SK-N-SH (cell line): ENCODE measurements at regions not wholly inside any gene's neighbourhood (a gene's known extent, or its start where the extent isn't known, plus 50 kb on each side); places are given as distances from the start of the nearest gene placed in this dataset.

Experiments used
- CTCF ChIA-PET: fragments of 300-600, 350-600 bp; formaldehyde crosslinking; extraction: SDS; loops from one replicate; lab custom pipeline; 2021; lab: Yijun Ruan, JAX
- POLR2A ChIA-PET: fragments of 350-600 bp; sonication (Branson Sonifier 250); formaldehyde crosslinking; extraction: SDS; loops from one replicate; lab custom pipeline; 2020; ENCODE audit warnings: antibody characterized with exemption, inconsistent platforms; lab: Yijun Ruan, JAX
- DNase-seq: peaks from one replicate; pipeline ENCODE4 v3.0.0; 2012
- H2AFZ ChIP-seq: fragments of 200-600 bp; sonication (generic); 2 replicates; pipeline ENCODE4 v1.8.1; 2016; ENCODE audit warnings: antibody characterized with exemption, mild to moderate bottlenecking, low read depth
- H3F3A ChIP-seq: fragments of 200-600 bp; sonication (generic); replicated peaks from 2 replicates; pipeline ENCODE3; 2016; ENCODE audit warnings: antibody characterized with exemption, mild to moderate bottlenecking; ENCODE audit not compliant: insufficient read depth
- H3K27ac ChIP-seq, 2 experiments: fragments of 200-500 bp in 1 of 2; fragments of 200-600 bp in 1 of 2; sonication (Bioruptor generic) in 1 of 2; sonication (generic), shearing (Covaris generic) in 1 of 2; 2 replicates each; pipeline versions ENCODE4 v1.5.1 to v1.6.1; 2014 to 2016; ENCODE audit warnings: low read depth in 2 of 2, inconsistent platforms in 1 of 2, low read length in 1 of 2, mild to moderate bottlenecking in 1 of 2, mixed read lengths in 1 of 2
- H3K27me3 ChIP-seq: fragments of 200-600 bp; sonication (generic), shearing (Covaris generic); 2 replicates; pipeline ENCODE4 v1.6.1; 2016; ENCODE audit warnings: mixed run types; ENCODE audit not compliant: insufficient read depth
- H3K36me3 ChIP-seq, 2 experiments: fragments of 200-500 bp in 1 of 2; fragments of 200-600 bp in 1 of 2; sonication (Bioruptor generic) in 1 of 2; sonication (generic) in 1 of 2; replicated peaks in 1 of 2; 2 replicates each; pipeline versions ENCODE3 to v1.5.1; 2014 to 2016; ENCODE audit warnings: low read length in 1 of 2, mild to moderate bottlenecking in 1 of 2; ENCODE audit not compliant: insufficient read depth in 2 of 2, control insufficient read depth in 1 of 2
- H3K4me1 ChIP-seq, 2 experiments: fragments of 200-500 bp in 1 of 2; fragments of 200-600 bp in 1 of 2; sonication (Bioruptor generic) in 1 of 2; sonication (generic), shearing (Covaris generic) in 1 of 2; 2 replicates each; pipeline versions ENCODE4 v1.5.1 to v1.6.1; 2014 to 2016; ENCODE audit warnings: low read depth in 1 of 2, low read length in 1 of 2, mixed run types in 1 of 2; ENCODE audit not compliant: insufficient read depth in 2 of 2, control insufficient read depth in 1 of 2
- H3K4me2 ChIP-seq: fragments of 200-600 bp; sonication (generic), shearing (Covaris generic); 2 replicates; pipeline ENCODE4 v1.6.1; 2017; ENCODE audit warnings: mixed run types
- H3K4me3 ChIP-seq, 2 experiments: fragments of 200-500 bp in 1 of 2; fragments of 200-600 bp in 1 of 2; sonication (Bioruptor generic) in 1 of 2; sonication (generic), shearing (Covaris generic) in 1 of 2; 2 replicates each; pipeline versions ENCODE4 v1.5.1 to v1.8.1; 2014 to 2016; ENCODE audit warnings: low read depth in 2 of 2, inconsistent platforms in 1 of 2, low read length in 1 of 2, mild to moderate bottlenecking in 1 of 2, mixed read lengths in 1 of 2, moderate library complexity in 1 of 2
- H3K79me2 ChIP-seq: fragments of 200-600 bp; sonication (generic); 2 replicates; pipeline ENCODE4 v1.8.1; 2017; ENCODE audit warnings: mild to moderate bottlenecking; ENCODE audit not compliant: insufficient read depth
- H3K9ac ChIP-seq: fragments of 200-600 bp; sonication (generic); 2 replicates; pipeline ENCODE4 v1.6.1; 2017; ENCODE audit warnings: mixed run types
- H3K9me2 ChIP-seq: fragments of 200-600 bp; sonication (generic); 2 replicates; pipeline ENCODE4 v1.6.1; 2017; ENCODE audit warnings: mixed run types
- H3K9me3 ChIP-seq: fragments of 200-600 bp; sonication (generic); 2 replicates; pipeline ENCODE4 v1.6.1; 2017; ENCODE audit warnings: mixed run types, mild to moderate bottlenecking, moderate library complexity
- H4K20me1 ChIP-seq: fragments of 200-600 bp; sonication (generic); 2 replicates; pipeline ENCODE4 v1.6.1; 2017; ENCODE audit warnings: mild to moderate bottlenecking, mixed run types; ENCODE audit not compliant: insufficient read depth
- CHD2 ChIP-seq: fragments of 150-350 bp; IDR thresholded peaks from 2 replicates; pipeline ENCODE4 v1.6.1; 2018; ENCODE audit warnings: low read length; ENCODE audit not compliant: partially characterized antibody
- EZH2phosphoT487 ChIP-seq: fragments of 200-600 bp; sonication (generic); IDR thresholded peaks from 2 replicates; pipeline ENCODE4 v1.6.1; 2017; ENCODE audit warnings: low read depth, mixed run types, mild to moderate bottlenecking, antibody characterized with exemption, moderate library complexity, borderline replicate concordance
- FOXM1 ChIP-seq: IDR thresholded peaks from 2 replicates; pipeline ENCODE4 v1.4.0; 2012; ENCODE audit warnings: low read depth, mild to moderate bottlenecking
- GABPA ChIP-seq: IDR thresholded peaks from 2 replicates; pipeline ENCODE4 v1.4.0; 2012; ENCODE audit warnings: low read depth, mild to moderate bottlenecking
- GATA2 ChIP-seq: sonication (generic); formaldehyde crosslinking; IDR thresholded peaks from 2 replicates; pipeline ENCODE4 v1.5.0; 2020; ENCODE audit warnings: mild to moderate bottlenecking, missing genetic modification reagents
- JUND ChIP-seq: IDR thresholded peaks from 2 replicates; pipeline ENCODE4 v1.4.0; 2012
- MXI1 ChIP-seq: IDR thresholded peaks from 2 replicates; pipeline ENCODE4 v1.6.1; 2012; ENCODE audit warnings: mild to moderate bottlenecking, low read depth, low read length, improper control_type of control experiment
- POLR2AphosphoS5 ChIP-seq: IDR thresholded peaks from 2 replicates; pipeline ENCODE4 v1.6.1; 2012; ENCODE audit warnings: low read depth, low read length
- RCOR1 ChIP-seq: fragments of 150-350 bp; IDR thresholded peaks from 2 replicates; pipeline ENCODE4 v1.6.1; 2017; ENCODE audit warnings: antibody characterized with exemption, low read length
- RXRA ChIP-seq: IDR thresholded peaks from 2 replicates; pipeline ENCODE4 v1.4.0; 2012; ENCODE audit warnings: low read depth, mild to moderate bottlenecking, borderline replicate concordance
- TCF12 ChIP-seq: IDR thresholded peaks from 2 replicates; pipeline ENCODE4 v1.4.0; 2012
- WGBS: methylation state at CpG from one replicate; pipeline ENCODE4 v1.1.6; 2017; ENCODE audit warnings: low lambda C conversion rate; 5-methylcytosine and 5-hydroxymethylcytosine counted together
- TF ChIP-seq, protein P1 (sequence below): fragments of 150-350 bp; IDR thresholded peaks from 2 replicates; pipeline ENCODE4 v1.6.1; 2017; ENCODE audit warnings: antibody characterized with exemption, low read length, low read depth, borderline replicate concordance
- TF ChIP-seq, protein P2 (sequence below): IDR thresholded peaks from 2 replicates; pipeline ENCODE4 v1.4.0; 2012; ENCODE audit warnings: low read depth, borderline replicate concordance
- TF ChIP-seq, protein P3 (sequence below): IDR thresholded peaks from 2 replicates; pipeline ENCODE4 v1.6.1; 2012; ENCODE audit warnings: mild to moderate bottlenecking, low read depth, low read length, moderate library complexity
- TF ChIP-seq, protein P4 (sequence below): fragments of 200-600 bp; sonication (generic); IDR thresholded peaks from 2 replicates; pipeline ENCODE4 v1.6.1; 2017; ENCODE audit warnings: antibody characterized with exemption, mild to moderate bottlenecking, moderate library complexity
- TF ChIP-seq, protein P5 (sequence below): IDR thresholded peaks from 2 replicates; pipeline ENCODE4; 2012

DNA sequence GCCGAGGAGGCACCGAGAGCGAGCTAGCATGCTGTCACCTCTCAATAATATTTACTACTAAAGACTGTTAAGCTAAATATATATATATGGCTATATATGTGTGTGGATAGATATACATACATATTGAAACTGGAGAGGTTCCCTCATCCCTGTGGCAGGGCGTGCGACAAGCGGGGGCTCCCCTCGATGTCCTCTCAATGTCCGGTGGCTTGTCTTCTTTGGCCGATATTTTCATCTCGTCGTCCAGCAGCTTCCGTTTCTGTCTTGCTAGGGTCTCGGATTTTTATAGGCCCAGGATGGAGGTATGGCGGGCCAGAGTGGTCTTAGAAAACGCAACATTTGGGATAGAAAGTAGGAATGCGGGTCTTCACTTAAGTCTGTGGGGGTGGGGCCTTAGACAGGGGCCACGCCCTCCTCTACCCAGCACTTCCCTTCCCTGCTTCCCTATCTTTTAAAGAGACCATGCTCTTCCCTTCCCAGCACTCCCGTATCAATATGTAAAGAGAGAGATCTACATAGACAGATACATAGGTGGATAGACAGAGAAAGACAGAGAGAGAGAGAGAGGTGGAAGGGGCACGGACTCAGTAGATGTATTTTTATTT is 866.8 kb downstream of the DSC3 start:
- Histone ChIP-seq H3K4me1 (no peaks in the 10 kb centered on the region), H3K4me3 (no peak overlapping the region), H3K27me3 (no peaks in the 10 kb centered on the region), H4K20me1 (no peaks in the 10 kb centered on the region), H3F3A (no peaks in the 10 kb centered on the region), H3K9me3 (no peaks in the 10 kb centered on the region), H3K36me3 (no peaks in the 10 kb centered on the region), H3K9me2 (no peaks in the 10 kb centered on the region), H2AFZ (no peak overlapping the region), H3K79me2 (no peaks in the 10 kb centered on the region), H3K9ac (no peak overlapping the region), H3K27ac (no peak overlapping the region), H3K4me2 (no peak overlapping the region)
- ChIA-PET POLR2A (no interaction called here), CTCF (no interaction called here)
- no peak for DNase-seq
- WGBS: 84% methylated on average over 19 of the region's 19 CpGs
- no peak for TF ChIP-seq TCF12
- TF ChIP-seq EZH2phosphoT487: no peak
- TF ChIP-seq, protein P1, sequence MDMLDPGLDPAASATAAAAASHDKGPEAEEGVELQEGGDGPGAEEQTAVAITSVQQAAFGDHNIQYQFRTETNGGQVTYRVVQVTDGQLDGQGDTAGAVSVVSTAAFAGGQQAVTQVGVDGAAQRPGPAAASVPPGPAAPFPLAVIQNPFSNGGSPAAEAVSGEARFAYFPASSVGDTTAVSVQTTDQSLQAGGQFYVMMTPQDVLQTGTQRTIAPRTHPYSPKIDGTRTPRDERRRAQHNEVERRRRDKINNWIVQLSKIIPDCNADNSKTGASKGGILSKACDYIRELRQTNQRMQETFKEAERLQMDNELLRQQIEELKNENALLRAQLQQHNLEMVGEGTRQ: no peak
- TF ChIP-seq POLR2AphosphoS5: no peak
- no peak for TF ChIP-seq GABPA
- TF ChIP-seq, protein P2, sequence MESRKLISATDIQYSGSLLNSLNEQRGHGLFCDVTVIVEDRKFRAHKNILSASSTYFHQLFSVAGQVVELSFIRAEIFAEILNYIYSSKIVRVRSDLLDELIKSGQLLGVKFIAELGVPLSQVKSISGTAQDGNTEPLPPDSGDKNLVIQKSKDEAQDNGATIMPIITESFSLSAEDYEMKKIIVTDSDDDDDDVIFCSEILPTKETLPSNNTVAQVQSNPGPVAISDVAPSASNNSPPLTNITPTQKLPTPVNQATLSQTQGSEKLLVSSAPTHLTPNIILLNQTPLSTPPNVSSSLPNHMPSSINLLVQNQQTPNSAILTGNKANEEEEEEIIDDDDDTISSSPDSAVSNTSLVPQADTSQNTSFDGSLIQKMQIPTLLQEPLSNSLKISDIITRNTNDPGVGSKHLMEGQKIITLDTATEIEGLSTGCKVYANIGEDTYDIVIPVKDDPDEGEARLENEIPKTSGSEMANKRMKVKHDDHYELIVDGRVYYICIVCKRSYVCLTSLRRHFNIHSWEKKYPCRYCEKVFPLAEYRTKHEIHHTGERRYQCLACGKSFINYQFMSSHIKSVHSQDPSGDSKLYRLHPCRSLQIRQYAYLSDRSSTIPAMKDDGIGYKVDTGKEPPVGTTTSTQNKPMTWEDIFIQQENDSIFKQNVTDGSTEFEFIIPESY: no peak
- no peak for TF ChIP-seq FOXM1
- no peak for TF ChIP-seq RXRA
- no peak for TF ChIP-seq RCOR1
- no peak for TF ChIP-seq GATA2 (CRISPR knock-in tag)
- no peak for TF ChIP-seq MXI1
- TF ChIP-seq, protein P3, sequence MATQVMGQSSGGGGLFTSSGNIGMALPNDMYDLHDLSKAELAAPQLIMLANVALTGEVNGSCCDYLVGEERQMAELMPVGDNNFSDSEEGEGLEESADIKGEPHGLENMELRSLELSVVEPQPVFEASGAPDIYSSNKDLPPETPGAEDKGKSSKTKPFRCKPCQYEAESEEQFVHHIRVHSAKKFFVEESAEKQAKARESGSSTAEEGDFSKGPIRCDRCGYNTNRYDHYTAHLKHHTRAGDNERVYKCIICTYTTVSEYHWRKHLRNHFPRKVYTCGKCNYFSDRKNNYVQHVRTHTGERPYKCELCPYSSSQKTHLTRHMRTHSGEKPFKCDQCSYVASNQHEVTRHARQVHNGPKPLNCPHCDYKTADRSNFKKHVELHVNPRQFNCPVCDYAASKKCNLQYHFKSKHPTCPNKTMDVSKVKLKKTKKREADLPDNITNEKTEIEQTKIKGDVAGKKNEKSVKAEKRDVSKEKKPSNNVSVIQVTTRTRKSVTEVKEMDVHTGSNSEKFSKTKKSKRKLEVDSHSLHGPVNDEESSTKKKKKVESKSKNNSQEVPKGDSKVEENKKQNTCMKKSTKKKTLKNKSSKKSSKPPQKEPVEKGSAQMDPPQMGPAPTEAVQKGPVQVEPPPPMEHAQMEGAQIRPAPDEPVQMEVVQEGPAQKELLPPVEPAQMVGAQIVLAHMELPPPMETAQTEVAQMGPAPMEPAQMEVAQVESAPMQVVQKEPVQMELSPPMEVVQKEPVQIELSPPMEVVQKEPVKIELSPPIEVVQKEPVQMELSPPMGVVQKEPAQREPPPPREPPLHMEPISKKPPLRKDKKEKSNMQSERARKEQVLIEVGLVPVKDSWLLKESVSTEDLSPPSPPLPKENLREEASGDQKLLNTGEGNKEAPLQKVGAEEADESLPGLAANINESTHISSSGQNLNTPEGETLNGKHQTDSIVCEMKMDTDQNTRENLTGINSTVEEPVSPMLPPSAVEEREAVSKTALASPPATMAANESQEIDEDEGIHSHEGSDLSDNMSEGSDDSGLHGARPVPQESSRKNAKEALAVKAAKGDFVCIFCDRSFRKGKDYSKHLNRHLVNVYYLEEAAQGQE: no peak
- TF ChIP-seq JUND: no peak
- TF ChIP-seq CHD2: no peak
- TF ChIP-seq, protein P4, sequence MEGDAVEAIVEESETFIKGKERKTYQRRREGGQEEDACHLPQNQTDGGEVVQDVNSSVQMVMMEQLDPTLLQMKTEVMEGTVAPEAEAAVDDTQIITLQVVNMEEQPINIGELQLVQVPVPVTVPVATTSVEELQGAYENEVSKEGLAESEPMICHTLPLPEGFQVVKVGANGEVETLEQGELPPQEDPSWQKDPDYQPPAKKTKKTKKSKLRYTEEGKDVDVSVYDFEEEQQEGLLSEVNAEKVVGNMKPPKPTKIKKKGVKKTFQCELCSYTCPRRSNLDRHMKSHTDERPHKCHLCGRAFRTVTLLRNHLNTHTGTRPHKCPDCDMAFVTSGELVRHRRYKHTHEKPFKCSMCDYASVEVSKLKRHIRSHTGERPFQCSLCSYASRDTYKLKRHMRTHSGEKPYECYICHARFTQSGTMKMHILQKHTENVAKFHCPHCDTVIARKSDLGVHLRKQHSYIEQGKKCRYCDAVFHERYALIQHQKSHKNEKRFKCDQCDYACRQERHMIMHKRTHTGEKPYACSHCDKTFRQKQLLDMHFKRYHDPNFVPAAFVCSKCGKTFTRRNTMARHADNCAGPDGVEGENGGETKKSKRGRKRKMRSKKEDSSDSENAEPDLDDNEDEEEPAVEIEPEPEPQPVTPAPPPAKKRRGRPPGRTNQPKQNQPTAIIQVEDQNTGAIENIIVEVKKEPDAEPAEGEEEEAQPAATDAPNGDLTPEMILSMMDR: no peak
- TF ChIP-seq, protein P5, sequence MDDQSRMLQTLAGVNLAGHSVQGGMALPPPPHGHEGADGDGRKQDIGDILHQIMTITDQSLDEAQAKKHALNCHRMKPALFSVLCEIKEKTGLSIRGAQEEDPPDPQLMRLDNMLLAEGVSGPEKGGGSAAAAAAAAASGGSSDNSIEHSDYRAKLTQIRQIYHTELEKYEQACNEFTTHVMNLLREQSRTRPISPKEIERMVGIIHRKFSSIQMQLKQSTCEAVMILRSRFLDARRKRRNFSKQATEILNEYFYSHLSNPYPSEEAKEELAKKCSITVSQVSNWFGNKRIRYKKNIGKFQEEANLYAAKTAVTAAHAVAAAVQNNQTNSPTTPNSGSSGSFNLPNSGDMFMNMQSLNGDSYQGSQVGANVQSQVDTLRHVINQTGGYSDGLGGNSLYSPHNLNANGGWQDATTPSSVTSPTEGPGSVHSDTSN: no peak
